ENCODE measurements at regions not wholly inside any gene's neighbourhood (a gene's known extent, or its start where the extent isn't known, plus 50 kb on each side); places are given as distances from the start of the nearest gene placed in this dataset.

GRCh38 chr5:158162026-158162425, 303.1 kb upstream of the CLINT1 start:
- no peak for DNase-seq (ENCODE audit: low read depth)

DNA sequence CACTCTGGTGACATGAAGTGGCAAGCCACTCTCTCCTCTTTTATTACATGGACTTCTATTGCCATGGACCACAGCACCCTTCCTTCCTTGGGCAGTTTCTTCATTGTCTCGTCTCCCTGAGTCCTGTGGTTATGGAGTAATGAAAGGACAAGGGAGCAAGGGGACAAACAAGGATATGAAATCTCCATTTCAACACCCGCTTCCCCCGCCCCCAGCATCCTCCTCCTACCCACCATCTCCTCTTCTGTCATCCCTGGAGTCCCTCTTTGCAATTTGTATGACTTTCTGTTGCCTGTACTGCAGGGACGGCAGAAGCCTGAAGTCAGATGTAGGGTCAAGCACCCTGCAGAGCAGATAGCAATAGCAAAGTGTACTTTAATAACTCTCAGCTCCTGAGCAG, 300.7 kb upstream of the CLINT1 start:
- no peak for DNase-seq (ENCODE audit: low read depth)

DNA sequence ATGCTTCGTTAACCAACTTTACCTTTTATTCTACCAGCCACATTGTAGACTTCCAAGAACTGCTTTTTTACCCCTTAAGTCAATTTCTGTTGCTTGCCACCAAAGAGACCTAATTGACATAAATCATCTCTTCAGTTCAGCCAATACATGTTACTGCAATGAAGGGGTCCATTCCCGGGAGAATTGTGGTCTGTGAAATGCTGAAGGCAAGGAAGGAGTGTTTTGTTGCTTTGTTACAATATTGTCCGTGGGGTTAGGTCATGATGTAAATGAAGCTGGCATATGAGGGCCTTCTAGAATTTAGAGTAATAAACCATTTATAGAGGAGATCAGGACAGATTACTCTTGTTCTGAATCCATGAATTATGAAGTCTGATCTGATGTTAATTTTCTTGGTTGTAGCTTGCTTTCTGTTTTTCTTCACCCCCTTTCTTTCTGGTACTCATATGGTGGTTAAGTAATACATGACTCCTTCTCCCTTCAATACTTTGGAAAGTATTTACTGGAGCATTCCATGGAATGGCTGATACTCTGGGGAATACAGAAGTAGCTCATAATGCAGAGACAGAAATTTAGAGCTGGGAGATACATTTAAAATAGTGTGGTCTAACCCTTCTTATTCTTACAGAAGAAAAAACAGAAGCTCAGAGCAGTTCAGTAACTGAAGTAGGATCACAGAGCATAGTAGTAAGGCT, 297.0 kb upstream of the CLINT1 start:
- DNase-seq (ENCODE audit: low read depth), result no peak

DNA sequence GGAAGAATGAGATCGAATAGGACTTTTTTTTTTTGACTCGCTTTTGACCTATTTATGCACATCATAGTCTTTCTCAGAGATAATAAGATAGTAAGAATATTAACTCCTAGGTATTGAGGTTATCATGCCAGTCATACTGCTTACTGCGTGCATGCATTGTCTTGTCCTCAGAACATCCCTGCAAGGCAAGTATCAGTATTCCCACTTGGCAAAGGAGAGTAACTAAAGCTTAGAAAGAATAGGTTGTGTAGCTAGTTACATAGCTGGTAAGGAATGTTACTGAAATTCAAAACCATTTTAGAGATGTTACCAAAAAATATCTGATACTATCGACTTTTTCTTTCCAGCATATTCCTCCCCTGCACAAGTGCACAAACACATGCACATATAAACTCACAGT, 296.1 kb upstream of the CLINT1 start:
- DNase-seq (ENCODE audit: low read depth), result no peak

GRCh38 chr5:158154226-158155005, 295.5 kb upstream of the CLINT1 start:
- peak; percentile 78 for DNase-seq (ENCODE audit: low read depth)

DNA sequence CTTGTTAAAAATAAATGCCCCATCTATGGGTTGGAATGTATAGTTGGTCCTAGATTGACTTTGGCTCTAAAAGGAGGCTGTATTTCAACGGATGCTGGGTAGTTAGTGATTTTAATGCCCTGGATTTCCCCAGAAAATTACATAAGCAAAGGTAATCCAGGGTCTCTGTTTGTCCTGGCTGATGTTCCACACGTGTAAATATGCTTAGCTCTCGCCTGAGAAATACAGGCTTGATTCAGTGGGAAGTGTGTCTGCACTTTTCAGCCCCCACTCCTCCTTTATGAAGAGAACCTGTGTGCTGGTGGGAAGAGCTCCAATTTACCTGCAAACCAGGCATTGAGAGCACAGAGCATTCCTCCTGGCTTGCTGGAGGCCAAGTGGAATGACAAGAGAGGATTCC, 294.6 kb upstream of the CLINT1 start:
- no peak for DNase-seq (ENCODE audit: low read depth)

DNA sequence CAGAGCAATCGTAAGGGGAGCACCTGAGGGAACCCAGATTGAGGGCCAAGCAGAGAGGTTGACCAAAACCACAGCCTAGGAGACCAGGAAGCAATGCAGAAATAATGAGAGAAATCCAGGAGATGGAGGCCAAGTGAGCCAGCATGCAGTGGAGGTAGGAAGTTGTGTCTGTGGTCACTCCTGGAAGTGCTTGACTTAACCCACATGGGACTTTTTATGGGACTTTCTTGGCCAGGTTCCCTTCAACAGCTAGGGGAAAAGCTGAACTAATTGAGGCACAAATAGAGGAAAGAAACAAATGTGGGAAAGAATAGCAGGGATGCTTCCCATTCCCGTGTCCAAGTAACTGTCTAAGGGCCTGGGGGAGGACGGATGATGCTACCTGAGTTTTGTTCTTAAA, 293.2 kb upstream of the CLINT1 start:
- no peak for DNase-seq (ENCODE audit: low read depth)

GRCh38 chr5:158147227-158147626, 288.3 kb upstream of the CLINT1 start:
- no peak for DNase-seq (ENCODE audit: low read depth)

DNA sequence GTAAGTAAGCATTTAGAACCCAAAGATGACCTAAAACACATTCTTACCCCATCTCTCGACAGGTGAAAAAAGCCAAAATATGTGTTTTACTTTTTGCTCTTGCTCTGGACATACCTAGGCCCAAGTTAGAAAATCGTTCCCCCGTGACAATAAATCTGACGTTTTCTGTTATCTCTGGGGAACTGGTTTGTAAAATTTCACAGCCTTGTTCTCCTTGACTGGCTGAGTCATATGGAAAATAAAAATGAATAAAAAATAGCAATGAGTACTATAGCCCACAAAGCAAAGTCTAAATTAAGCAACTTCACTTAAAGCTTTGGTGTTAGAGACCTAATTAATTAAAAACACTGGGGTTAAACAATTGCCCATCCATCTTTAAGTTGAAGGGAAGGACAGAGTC, 286.9 kb upstream of the CLINT1 start:
- no peak for DNase-seq (ENCODE audit: low read depth)

DNA sequence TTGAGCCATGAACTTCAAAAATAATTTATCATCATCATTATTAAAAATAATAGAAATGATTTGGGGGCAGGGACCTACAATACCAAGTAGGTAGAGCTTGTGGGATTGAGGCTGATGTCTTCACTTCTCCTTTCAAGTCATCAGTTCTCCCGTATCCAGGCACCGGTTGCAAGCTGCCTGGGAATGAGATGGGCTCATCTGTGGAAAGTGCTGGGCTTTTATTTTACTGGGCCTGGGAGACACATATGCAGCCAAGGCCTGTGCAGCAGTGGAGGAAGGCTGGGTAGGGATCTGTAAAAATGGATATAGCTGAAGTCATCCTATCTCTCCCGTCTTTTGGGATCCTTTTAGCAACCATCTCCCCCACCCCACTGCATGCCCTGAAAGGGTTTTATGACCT, 284.1 kb upstream of the CLINT1 start:
- DNase-seq (ENCODE audit: low read depth), result no peak

DNA sequence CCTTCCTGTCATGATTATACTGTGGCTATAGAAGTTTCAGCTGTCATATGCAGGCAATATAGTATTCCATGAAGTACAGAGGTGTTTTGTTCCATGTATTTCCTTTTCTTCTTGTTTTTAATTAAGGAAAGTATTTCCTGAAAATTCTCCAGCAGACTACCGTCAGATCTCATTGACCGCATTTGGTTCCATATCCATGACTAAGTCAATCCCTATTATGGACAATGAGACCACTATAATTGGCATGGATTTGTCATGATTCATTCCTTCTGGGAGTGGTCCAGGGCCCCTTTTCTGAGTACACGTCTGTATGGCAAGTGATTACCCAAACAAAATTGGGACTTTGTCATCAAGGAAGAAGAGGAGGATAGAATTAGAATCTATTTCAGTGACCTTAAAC, 283.2 kb upstream of the CLINT1 start:
- no peak for DNase-seq (ENCODE audit: low read depth)

- no peak for DNase-seq (ENCODE audit: low read depth)
These were observed 281.3 kb upstream of the CLINT1 start for GRCh38 chr5:158140120-158140731.

- DNase-seq (ENCODE audit: low read depth), result no peak
These were observed 280.2 kb upstream of the CLINT1 start for GRCh38 chr5:158139161-158139560.

- DNase-seq (ENCODE audit: low read depth), result no peak
These were observed 276.8 kb upstream of the CLINT1 start for GRCh38 chr5:158135682-158136179.

DNA sequence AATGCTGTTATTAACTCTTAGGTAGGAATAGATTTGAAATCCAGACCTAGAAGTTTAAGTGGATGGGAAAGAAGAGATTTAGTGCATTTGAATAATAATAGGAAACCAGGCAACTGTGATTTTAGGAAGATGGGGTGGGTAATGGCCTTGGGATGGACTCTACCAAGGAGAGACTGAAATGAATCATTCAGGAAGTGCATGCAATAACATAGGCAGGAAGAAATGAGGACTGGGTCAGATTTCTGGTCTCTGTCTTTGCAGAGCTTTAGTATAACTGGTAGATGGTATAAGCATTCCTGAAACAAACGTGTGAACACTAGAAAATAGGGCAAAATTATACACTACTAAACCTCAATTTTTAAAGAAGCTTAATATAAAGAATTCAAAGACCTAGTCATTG, 274.4 kb upstream of the CLINT1 start:
- no peak for DNase-seq (ENCODE audit: low read depth)

- DNase-seq (ENCODE audit: low read depth), result no peak
These were observed 268.6 kb upstream of the CLINT1 start for GRCh38 chr5:158127536-158127935.

DNA sequence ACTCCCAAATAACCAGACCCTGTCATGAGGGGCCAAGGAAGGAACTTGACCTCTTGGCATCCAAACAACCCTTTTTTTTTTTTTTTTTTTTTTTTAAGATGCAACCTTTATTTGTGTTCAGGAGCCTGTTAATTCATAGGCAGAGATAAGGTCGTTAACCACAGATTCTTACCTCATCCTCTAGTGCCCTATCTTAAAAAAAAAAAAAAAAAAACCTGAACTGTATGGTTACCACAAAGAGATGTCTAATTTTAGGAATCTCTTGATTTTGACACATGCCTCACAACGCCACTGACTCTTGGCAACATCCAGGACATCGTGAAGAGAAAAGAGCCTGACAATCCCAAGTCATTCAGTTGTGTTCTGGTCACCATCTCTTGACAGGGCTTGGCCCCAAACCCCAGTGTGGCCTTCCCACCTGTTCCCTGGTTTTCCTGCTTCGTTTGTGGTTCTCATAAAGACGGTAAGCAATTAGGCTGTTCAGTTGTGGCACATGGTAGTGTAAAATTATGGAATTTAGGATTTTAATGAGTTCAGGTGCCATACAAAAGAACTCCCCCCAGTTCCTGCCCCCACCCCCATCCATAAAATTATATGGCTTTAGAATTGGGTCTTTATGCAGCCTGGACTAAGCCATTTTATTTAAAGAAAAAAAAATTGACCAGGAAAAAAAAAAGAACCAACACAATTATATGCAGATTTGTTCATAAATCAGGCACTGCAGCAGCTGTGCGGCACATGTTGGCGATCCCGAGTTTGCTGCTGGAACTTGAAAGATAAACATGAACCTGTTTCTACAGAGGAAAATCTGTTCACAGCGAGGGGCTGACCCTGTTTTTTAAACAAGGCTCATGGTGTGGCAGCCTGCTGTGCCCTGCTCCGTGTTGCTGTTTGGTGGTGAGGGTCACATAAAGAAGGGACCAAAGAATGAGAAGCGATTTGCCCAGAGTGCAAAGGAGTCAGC, 267.8 kb upstream of the CLINT1 start:
- no peak for DNase-seq (ENCODE audit: low read depth)

- DNase-seq (ENCODE audit: low read depth), result no peak
These were observed 265.8 kb upstream of the CLINT1 start for GRCh38 chr5:158124606-158125316.

DNA sequence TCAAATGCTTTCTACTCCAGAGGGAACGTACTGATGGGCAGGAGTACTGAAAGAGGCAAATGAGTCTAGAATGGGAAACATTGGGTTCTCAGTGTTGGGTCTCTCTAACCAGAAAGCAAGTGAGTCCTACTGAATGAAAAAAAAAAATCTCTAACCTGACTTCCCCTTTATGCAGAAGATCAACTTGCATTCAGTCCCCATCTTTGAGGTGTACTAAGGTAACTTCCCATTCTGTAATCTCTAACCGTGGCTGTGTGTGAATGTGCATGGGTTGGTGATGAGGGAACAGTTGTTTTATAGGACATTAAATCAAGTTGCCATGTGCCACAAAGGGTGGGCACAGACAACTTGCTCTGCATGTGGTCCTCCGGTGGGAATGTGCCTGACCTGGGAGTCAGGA, 264.6 kb upstream of the CLINT1 start:
- DNase-seq (ENCODE audit: low read depth), result no peak

GRCh38 chr5:158121678-158122077, 262.7 kb upstream of the CLINT1 start:
- no peak for DNase-seq (ENCODE audit: low read depth)

DNA sequence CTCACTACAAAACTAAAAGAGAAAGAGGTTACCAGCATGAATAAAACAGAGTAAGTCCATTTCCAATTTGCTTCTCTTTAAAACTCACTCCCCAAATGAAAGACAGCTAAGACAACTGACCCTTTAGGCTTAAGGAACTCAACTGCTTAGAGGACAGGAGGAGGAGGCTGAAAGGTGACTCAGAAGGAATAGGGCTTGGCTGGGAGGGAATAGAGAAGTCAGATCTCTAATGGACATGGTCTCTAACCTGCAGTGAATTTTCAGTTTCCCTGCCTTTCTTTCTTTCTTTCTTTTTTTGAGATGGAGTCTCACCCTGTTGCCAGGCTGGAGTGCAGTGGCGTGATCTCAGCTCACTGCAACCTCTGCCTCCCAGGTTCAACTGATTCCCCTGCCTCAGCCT, 261.8 kb upstream of the CLINT1 start:
- DNase-seq (ENCODE audit: low read depth), result no peak
